ENCODE measurements at regions not wholly inside any gene's neighbourhood (a gene's known extent, or its start where the extent isn't known, plus 50 kb on each side); places are given as distances from the start of the nearest gene placed in this dataset.

DNA sequence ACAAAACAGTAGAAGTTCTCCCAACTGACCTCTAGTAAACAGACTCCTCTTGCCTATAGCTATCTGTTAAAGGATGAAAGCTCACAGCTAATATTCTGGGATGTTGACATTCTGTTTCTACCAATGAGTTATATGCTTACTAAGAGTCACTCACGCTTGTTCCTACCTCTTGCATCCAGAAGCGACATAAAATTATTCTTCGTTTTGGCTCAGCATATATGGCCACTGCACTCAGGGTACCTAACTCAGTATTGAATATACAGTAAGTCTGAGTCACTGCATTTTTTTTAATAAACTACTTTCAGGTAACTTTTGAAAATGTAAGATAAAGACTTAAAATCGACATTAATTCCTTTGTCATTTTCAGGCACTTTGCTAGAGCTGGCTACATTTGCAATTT is 214.4 kb upstream of the STXBP5 start:
- no peak for DNase-seq

DNA sequence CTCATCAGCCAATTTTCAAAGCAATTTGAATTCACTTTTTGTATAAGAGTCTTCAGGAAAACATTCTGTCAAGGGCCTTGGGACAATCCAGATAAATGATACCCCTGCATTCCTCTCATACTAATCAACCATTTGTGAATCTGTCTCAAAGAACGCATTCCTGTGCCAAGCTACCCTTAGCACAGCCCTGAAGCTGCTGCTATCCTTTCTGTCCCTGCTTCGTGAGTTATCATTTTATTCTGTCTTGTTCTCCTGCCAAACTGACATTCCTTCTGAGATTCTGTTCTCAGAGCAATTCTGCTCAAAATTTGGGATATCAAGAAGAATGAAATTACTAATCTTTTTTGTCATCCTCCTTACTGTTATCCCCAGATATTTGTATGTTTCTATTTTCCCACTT is 213.9 kb upstream of the STXBP5 start:
- DNase-seq = no peak

DNA sequence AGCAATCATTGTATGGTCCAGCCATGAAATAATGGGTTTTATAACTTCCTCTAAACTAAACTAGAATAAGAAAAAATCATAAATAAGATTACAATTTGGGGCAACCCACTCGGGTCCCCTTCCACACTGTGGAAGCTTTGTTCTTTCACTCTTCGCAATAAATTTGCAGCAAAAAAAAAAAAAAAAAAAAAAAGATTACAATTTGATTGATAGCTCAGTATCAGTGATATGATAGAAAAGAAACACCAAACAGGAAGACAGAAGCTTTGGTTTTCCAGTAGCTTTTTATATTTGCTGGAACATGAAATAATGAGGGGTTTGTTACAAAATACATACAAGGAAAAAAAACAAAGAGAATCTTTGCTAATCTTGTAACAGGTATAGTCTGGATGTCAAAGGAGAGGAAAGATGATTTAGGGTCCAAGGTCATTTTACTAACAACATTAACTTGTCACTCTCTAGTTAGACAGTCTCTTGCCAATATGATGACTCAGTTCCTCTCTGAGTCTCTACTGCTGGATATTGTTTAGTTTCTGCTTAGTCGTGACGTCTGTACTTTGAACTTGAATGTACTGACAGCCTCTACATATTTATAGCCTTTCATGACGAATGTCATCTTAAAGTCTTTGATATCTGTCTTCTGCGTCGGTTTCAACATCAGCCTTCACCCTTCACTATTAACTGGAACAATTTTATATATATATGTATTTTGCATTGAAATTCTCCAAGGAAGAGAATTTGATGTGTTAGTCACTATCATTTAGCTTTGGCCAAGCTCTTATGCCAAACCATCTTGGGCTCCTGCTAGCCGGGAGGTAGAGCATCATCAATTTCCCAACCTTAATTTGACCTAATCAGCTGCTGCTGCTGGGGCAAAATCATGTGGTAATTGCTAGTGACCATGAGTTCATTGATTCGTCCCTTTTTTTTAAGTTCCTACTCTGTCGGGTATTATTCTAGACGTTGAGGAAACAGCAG is 213.1 kb upstream of the STXBP5 start:
- DNase-seq = no peak

DNA sequence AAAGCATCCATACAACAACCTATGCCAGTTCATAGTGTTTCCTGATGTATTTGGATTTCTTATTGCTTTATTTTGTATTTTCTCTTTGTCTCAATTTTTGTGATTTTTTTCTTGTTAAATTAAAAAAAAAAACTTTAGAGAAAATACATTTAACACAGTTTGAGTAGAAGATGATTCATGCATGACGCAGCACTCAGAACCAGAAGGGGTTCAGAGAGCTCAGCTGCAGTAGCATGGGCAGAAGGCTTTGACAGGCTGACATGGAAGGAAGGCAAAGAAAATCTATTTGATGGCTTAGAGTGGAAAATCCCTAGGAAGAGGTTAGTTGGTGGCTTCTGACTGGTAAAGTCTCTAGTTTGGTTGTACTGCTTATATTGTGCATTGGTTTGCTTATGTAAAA is 207.2 kb upstream of the STXBP5 start:
- DNase-seq = no peak

DNA sequence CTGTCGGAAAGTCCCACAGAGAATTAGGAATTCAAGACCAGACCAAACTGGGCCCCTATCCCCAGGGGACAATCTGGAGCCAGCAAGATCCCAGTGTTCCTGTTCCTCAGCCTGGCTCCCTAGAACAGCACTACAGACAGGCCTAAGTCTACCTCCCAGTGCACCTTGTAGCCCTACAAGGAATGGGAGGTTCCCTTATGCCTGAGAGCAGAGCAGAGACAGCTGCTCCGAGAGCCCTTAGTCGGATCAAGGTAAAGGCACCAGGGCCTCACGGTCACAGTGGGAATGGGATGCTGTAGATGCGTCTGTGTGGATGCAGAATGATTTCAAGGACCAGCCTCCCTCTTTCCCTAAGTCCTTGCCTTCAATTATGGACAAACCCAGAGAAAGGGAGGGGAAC is 204.5 kb upstream of the STXBP5 start:
- no peak for DNase-seq

DNA sequence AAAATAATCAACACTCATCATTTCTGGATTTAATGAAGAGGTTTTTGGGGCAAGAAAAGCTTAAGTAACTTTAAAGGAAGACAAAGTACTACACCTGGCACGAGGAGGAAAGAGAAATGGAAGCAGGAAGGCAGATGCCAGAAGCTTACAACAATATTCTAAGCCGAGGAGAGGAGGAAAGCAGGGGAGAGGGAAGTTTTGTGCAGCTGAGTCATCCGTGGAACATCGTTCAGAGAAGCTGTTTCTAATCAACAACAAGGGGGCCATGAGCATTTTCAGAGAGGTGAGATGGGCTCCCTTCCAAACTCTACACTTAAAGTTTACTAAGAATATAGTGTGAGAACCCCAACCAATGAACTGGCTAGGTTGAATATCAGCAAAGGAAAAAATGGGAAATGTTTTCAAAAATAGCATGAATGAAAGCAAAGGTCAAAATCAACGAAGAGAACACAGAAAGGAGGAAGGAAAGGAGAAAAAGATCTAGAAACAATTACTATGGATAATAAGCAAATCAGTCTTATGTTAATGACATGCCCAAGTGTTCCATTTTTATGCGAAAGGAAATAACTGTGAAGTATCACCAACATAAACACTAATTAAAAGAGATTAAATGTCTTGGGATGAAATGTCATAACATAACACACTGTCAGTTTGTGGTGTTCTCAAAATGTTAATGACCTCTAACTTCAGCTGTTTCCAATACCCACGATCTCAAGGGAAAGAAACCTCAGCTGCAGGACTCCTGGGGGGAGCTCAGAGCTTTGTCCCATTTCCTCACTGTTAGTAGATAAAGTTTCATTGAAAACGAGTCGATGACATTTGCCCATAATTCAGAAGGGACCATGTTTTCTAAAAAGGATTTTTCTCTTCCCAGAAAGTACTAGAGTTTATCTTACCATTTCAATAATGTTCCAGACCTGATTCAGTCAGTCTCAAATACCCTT is 203.4 kb upstream of the STXBP5 start:
- no peak for DNase-seq

DNA sequence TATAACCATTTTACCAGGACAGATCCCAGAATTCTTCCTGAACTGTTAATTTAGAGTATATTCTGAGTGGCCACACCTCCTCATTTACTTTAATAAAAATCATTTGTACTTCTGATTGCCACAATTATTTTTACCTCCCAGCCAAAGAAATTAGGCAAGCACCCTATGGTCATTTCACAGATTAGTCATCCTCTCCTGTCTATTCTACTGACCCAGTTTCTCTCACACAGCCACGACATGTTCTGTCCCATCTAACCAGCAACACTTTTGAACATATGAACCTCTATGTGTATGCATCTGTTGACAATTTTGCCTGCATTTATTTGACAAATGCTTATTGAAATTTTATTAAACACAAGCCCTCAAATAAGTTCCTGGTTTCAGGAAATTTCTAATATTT is 202.6 kb upstream of the STXBP5 start:
- DNase-seq = no peak

DNA sequence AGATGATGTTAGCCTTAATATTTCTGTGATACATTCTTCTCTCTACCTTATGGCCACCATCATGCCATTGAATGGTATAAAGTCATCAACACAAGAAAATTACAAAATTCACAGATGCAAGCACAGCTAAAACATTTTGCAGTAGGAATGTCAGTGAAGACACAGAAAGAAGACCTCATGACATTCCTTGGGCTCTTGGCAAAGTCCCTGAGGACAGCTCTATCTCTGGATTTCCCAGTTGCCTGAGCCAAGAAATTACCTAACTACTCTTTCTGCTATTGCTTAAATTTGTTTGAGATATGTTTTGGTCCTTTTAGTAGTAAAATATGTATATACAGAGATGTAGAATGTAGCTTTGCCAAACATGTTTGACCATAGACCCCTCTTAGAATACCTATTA is 201.0 kb upstream of the STXBP5 start:
- no peak for DNase-seq

DNA sequence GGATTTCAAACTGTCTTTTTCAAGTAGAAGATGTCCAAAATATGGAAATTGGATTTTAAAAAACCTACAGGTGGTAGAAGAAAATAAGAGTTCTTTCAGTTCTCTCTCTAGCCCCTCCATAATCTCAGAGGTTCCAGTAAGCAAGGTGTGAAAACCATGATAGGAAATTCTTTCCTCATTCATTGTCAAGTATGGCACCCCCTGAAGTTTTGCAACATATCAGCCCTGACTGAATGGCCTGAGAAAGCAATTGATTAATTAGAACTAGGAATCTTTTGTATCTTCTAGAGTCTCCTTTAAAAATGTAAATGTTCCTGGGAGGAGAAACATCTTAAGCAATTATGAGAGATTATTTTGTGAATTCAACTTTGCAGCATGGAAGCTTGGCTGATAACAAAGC is 198.7 kb upstream of the STXBP5 start:
- no peak for DNase-seq

DNA sequence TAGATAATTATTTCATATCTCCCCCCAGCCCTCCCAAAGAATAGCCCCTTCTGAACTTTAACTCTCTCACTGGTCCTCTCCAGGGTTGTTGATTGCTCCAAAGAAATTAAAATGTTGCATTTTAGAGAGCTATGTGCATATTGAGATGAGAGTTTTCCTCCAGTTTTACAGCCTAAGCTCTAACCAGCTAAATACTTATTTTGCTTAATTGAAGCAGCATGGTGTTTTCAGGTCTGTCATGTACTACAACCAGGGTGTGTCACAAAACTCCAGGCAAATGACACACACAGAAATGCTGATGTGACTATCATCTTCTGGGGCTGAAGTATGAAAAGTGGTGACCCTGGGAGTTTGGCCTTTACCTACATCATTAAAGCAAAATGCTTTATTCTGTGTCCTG is 196.8 kb upstream of the STXBP5 start:
- no peak for DNase-seq

DNA sequence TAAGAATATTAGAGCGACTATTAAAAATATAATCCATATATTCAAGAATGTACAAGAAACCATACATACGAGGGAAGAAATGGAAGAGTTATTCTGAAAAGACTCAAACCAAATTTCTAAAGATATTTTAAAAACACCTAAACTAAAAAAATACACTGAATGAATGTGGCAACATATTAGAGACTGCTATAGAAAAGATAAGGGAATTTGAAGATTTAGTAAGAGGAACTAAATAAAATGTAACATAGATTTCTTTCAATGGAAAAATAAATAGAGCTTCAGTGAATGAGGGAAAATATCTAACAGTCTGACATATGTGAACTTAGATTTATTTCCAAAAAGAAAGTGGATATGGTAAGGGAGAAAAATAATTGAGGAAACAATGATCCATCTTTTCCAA is 194.9 kb upstream of the STXBP5 start:
- DNase-seq = no peak

DNA sequence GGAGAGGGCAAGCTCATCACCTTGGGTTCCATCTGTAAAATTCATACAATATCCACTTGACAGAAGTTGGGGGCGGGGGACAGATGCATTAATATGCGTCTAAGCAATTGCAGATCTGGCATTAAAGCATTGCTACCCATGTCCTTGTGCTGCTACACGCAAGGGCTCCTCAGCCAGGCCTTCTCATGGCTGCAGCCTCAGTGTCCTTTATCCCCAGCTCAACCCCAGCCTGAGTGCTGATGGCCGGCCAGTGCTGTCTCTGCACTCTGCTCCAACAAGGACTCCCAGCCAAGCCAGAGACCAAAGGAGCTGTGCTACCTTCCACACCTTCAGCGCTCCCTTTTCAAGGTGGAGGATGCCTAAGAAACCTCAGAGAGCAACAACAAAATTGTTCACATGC is 188.5 kb upstream of the STXBP5 start:
- no peak for DNase-seq

DNA sequence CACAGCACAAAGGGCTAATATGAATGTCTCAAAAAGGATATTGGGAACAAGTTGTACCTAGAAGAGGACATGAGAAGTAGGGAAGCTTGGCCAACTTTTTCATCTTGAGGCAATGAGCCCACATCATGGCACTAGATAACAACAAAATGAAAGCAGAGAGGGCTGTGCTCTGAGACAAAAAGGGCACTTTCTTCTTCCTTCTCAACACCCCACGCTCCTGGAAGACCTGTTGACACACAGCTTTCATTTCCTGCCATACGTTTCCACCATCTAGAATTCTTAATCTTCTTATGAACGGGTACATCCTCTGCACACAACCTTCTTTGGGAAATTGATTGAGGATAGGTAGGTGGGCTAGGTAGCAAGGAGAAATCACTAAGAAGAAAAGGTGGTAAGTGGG is 187.8 kb upstream of the STXBP5 start:
- no peak for DNase-seq

DNA sequence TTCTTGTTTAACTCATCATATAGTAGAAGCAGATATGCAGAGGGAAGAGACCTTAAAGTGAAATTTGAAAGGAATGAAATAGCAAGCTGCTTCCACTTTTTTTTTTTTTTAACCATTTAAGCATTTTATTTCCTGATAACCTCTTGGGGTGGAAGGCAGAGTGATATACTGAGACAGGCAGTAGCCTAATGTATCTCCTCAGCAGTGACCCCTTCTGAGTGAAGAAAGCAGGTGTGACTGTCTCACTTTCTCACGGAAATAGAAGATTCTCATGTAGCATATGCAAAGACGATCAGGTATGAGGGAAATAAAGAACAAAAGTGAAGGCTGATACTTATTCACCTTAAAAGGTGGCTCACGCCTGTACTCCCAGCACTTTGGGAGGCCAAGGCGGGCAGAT is 187.1 kb upstream of the STXBP5 start:
- DNase-seq = no peak

DNA sequence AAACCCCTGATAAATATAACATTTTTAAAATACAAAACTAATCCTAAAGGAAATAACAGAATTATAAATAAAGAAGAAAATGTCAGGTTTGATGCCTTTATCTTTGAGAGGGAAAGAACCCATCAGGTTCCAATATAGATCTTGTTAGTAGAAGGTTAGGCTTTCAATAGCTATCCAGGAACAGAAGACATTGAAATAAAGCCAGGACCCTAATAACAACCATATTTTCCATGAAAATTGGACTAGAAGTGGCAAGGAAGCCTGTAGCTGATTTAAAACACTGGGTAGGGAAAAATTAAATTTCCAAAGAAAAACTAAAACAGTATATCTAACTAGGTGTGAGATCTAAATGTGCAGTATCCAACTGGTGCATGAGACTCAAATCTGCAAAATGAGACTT is 185.2 kb upstream of the STXBP5 start:
- DNase-seq = no peak

DNA sequence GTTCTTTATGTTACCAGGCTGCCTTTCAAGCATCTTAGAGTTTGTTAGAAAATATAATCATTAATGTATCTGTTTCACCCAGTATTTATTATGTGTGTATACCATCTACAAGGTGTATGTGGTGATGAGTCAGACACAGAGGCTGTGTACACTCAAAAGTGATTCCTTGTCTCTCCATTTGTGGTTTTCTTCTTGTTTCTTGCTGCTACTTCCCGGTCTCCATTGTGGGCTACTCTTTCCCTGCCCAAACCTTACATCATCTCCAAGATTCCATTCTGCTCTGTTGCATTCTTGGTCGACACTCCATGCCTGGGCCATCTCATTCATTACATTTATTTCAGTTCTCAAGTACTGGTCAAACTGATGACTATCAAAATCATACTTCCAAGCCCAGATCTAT is 182.2 kb upstream of the STXBP5 start:
- DNase-seq = no peak

DNA sequence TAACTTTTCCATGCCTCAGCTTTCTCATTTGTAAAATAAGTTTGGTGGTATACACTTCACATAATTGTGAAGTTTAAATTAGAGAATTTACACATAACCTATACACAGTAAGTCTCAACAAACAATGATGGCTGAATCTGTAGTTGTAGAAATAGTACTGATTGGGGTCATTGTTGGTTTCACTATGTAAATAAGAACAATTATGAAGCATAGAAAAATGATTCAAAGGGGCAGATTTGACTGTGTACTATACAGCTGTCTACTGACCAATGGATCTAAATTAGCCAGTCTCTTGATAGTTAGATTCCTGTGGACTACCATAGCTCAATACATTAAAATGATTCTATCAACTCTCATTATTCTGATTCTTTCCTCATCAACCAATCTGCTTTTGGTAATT is 181.1 kb upstream of the STXBP5 start:
- DNase-seq = no peak

DNA sequence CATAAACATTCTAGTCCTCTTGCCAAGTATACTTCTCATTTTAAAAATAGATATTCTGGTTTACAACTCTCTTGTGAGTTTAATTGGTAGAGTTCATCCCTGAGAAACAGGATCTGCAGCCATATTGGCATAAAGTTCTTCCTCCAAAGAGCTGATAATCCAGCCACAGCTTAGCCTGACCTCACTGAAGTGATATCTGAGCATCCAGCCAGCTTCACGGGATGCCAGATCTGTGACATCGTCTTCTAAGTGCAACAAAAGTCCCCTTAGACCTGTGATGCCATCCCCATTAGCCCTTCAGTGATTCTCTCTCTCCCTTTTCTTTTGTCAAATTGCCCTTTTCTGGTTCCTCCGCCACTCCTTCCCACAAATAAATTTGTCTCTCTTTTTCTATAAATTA is 180.6 kb upstream of the STXBP5 start:
- DNase-seq = no peak

DNA sequence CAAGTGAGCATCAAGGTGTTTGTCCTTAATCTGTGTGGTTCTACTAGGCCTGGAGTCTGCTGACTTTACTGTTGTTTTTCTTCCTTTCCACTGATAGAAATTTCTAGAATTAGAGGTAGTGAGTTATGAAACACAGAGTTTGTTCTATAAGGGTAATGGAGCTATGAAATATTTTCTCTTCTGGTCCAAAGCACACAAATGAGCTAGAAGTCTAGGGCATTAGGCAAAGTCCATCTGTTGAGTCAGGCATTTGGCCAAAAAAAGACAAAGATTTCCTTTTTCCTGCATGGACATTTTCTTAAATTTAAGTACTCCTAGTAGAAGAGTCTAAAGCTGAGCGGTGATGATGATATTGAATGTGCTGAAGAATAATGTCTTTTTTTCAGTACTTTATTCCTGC is 174.3 kb upstream of the STXBP5 start:
- DNase-seq = no peak

DNA sequence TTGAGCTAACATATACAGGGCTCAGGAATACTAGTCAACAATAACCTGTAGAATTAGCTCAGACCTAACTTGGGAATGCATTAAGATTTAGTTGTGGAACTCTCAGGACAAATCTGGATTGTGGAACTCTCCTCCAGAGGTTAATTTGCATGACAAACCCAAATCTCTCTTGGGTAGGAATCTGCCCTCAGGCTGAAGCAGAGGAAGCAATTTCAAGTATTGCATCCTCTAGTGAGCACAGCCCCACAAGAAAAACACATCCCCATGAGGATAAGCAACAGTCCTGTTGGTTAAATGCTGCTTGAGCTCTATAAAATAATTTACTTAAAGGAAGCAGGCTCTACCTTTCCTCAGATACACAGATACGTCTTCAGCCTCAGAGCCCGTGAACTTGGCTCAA is 170.9 kb upstream of the STXBP5 start:
- no peak for DNase-seq

DNA sequence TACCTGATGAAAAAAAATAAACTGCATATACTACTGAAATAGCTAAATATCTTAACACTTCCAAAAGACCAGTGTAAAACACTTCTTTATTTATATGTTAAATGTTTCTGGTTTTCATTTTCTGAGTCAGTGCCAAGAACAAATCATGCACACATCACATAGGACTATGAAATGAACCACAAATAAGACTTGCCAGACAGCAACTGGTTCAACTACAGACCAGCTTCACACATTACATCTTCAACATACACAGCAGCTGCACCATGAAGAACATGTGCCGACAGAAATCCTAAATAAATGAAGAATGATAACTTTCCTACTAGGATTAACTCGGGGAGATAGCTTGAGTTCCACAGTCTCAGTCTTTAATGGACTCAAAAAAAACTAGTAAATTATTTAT is 168.3 kb upstream of the STXBP5 start:
- DNase-seq = no peak

DNA sequence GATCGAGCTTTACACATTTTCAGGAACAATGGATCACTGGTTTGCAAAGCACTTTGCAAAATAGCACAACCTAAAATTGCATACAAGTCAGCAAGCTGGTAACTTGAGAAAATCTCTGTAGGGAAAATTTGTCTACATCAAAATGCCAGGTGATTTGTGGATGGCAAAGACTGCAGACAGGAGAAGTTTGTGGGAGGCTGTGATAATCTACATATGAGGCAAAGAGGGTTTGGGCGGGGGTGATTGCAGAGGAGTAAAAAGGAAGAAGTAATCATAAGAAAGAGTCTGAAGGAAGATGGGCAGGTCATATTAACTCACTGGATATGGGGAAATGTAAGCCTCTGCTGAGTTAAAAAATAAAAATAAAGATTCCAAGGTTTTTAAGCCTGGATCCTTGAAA is 166.3 kb upstream of the STXBP5 start:
- DNase-seq = no peak

DNA sequence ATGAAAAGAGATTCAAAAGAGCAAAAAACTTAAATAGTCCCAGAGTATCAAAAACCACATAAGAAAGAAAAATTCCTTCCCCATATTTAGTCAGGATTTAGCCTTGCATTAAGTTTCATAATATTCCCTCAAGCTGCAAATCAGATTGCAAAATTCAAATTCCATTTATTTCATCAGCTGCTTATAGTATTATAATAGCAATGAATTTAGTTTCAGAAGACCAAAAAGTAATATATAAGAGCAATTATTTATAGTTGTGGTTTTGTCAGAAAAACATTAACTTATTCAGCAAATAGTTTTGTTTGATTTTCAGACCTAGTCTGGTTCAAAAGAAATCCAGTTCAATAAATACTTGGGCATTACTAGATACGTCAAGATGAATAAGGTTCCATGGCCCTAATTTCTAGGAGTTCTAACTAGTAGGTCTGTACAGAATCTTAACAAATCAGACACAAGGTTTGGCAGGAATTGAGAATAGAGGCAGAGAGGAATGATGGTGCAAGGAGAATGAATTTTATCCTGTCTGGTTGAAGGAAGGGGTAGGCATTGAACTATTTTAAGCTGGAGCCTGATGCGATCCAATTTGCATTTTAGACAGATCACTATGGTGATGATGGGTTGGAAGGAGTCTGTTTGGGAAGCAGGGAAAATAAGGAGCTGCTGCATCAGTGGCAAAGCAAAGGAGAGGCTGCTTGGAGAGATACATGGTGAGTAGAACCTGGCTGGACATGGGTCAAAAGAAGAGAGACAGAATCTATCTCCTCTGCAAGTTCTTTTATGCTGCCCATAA is 163.9 kb upstream of the STXBP5 start:
- DNase-seq = no peak

Data from CD4-positive, alpha-beta T cell treated with Interleukin-4 for 4 hours (primary cell).